ENCODE measurements at regions not wholly inside any gene's neighbourhood (a gene's known extent, or its start where the extent isn't known, plus 50 kb on each side); places are given as distances from the start of the nearest gene placed in this dataset.

GRCh38 chr1:93800856-93801255, 78.2 kb downstream of the DNTTIP2 start:
- no peak for TF ChIP-seq CTCF (IDR thresholded peaks at IDR 0.05; ENCODE audit: low read length)
- no peak for TF ChIP-seq EZH2 (IDR thresholded peaks at IDR 0.05; ENCODE audit: borderline replicate concordance, low read length)
